Gastrocnemius medialis (tissue), 4 donors: ENCODE measurements at regions not wholly inside any gene's neighbourhood (a gene's known extent, or its start where the extent isn't known, plus 50 kb on each side); places are given as distances from the start of the nearest gene placed in this dataset.
"Not testable (repeated sequence)": the region's sequence is repeated elsewhere in the genome, so short reads cannot be mapped to it uniquely, and the experiment has no call there.

Experiments
- POLR2A ChIP-seq, 2 donors: fragments of 450-650 bp; IDR thresholded peaks; one replicate each; pipeline ENCODE4 v1.6.1; 2017; ENCODE audit warnings: antibody characterized with exemption in 2 of 2, mild to moderate bottlenecking in 2 of 2, moderate library complexity in 2 of 2
- TF ChIP-seq, protein P1 (sequence below), 5 experiments: fragments of 450-650 bp in 3 of 5; fragments of 200-600 bp in 2 of 5; sonication (generic) in 2 of 5; IDR thresholded peaks in 4 of 5; conservative IDR thresholded peaks in 1 of 5; 1 replicate in 4 of 5; 2 replicates in 1 of 5; pipeline ENCODE4 v1.5.1; 2016 to 2019; ENCODE audit warnings: antibody characterized with exemption in 5 of 5, mild to moderate bottlenecking in 3 of 5, moderate library complexity in 3 of 5

DNA sequence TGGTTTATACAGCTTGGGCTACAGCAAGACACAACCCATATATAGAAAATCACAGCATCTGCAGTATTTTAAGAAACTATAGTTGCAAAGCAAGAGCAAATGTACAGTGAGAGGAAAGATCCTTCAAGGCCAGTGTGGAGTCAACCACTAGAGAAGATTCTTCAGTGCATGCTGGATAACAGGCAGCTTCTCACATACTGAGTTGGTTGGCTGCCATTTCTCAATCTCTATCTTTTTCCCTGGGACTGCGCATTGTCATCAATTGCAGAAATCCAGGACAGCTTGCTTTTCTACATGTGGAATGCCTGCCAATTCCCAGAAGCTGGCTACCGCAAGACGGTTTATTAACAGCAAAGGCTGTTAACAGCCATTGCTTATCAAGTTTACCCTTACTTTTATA is 646.5 kb downstream of the CDY1 start:
- TF ChIP-seq, protein P1, sequence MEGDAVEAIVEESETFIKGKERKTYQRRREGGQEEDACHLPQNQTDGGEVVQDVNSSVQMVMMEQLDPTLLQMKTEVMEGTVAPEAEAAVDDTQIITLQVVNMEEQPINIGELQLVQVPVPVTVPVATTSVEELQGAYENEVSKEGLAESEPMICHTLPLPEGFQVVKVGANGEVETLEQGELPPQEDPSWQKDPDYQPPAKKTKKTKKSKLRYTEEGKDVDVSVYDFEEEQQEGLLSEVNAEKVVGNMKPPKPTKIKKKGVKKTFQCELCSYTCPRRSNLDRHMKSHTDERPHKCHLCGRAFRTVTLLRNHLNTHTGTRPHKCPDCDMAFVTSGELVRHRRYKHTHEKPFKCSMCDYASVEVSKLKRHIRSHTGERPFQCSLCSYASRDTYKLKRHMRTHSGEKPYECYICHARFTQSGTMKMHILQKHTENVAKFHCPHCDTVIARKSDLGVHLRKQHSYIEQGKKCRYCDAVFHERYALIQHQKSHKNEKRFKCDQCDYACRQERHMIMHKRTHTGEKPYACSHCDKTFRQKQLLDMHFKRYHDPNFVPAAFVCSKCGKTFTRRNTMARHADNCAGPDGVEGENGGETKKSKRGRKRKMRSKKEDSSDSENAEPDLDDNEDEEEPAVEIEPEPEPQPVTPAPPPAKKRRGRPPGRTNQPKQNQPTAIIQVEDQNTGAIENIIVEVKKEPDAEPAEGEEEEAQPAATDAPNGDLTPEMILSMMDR (IDR thresholded peaks at IDR 0.05 in 4 of 5, conservative IDR thresholded peaks at IDR 0.05 in 1 of 5) = not testable (repeated sequence)
- not testable (repeated sequence) for TF ChIP-seq POLR2A (IDR thresholded peaks at IDR 0.05)
